PC-3 (cell line): ENCODE measurements at regions not wholly inside any gene's neighbourhood (a gene's known extent, or its start where the extent isn't known, plus 50 kb on each side); places are given as distances from the start of the nearest gene placed in this dataset.

Source experiments
- ATAC-seq: fragments of 200-7000 bp; cut with Tn5 transposase; 2 replicates; pipeline ENCODE4 v1.9.1; 2020; ENCODE audit warnings: mild to moderate bottlenecking, moderate library complexity
- BruUV-seq: library from RNA; stranded (reverse); fragments of 400-500 nt; replicated peaks from 2 replicates; lab custom pipeline; 2021; lab: Mats Ljungman, UMichigan
- CTCF ChIA-PET: fragments of 300-600 bp; sonication (Branson Sonifier 250); formaldehyde crosslinking; loops from one replicate; lab custom pipeline; 2022; ENCODE audit warnings: antibody characterized with exemption; lab: Charles Lee
- POLR2A ChIA-PET: fragments of 300-600 bp; sonication (Branson Sonifier 250); formaldehyde crosslinking; loops from one replicate; lab custom pipeline; 2022; ENCODE audit warnings: antibody characterized with exemption; ENCODE audit not compliant: unreplicated experiment; lab: Charles Lee
- DNase-seq: peaks from one replicate; pipeline ENCODE4 v3.0.0-alpha.2; 2015
- H2AFZ ChIP-seq: fragments of 300-600 bp; sonication (generic); 2 replicates; pipeline ENCODE4 v1.6.0; 2016; ENCODE audit warnings: antibody characterized with exemption, low read length
- H3F3A ChIP-seq: fragments of 300-600 bp; sonication (generic); one replicate; pipeline ENCODE4 v1.6.0; 2017; ENCODE audit warnings: antibody characterized with exemption, low read length, control low read depth, mild to moderate bottlenecking; ENCODE audit not compliant: unreplicated experiment
- H3K27ac ChIP-seq: fragments of 300-600 bp; sonication (generic); 2 replicates; pipeline ENCODE4 v1.5.1; 2016; ENCODE audit warnings: mild to moderate bottlenecking, low read length
- H3K27me3 ChIP-seq: fragments of 300-600 bp; sonication (generic); 2 replicates; pipeline ENCODE4 v1.6.1; 2016; ENCODE audit warnings: low read length, mixed read lengths
- H3K36me3 ChIP-seq: fragments of 300-600 bp; sonication (generic); 2 replicates; pipeline ENCODE4 v1.6.1; 2016; ENCODE audit warnings: low read depth, mixed run types, low read length, mixed read lengths
- H3K4me1 ChIP-seq: fragments of 300-600 bp; sonication (generic); 2 replicates; pipeline ENCODE4 v1.5.1; 2016; ENCODE audit warnings: low read length; ENCODE audit not compliant: insufficient read depth
- H3K4me2 ChIP-seq: fragments of 300-600 bp; sonication (generic); 2 replicates; pipeline ENCODE4 v1.6.0; 2016; ENCODE audit warnings: low read length
- H3K4me3 ChIP-seq: fragments of 300-600 bp; sonication (generic); 2 replicates; pipeline ENCODE4 v1.5.1; 2016; ENCODE audit warnings: mild to moderate bottlenecking, low read length, mixed read lengths
- H3K79me2 ChIP-seq: fragments of 300-600 bp; sonication (generic); 2 replicates; pipeline ENCODE4 v1.6.1; 2017; ENCODE audit warnings: low read length, mixed read lengths
- H3K9ac ChIP-seq: fragments of 300-600 bp; sonication (generic); 2 replicates; pipeline ENCODE4 v1.6.0; 2016; ENCODE audit warnings: mild to moderate bottlenecking, low read length
- H3K9me2 ChIP-seq: fragments of 300-600 bp; sonication (generic); replicated peaks from 2 replicates; pipeline ENCODE4 v1.6.1; 2016; ENCODE audit warnings: mixed run types, low read length, mixed read lengths
- H3K9me3 ChIP-seq: fragments of 300-600 bp; sonication (generic); 2 replicates; pipeline ENCODE4 v1.6.1; 2016; ENCODE audit warnings: low read length, mixed read lengths
- H4K20me1 ChIP-seq: fragments of 300-600 bp; sonication (generic); 2 replicates; pipeline ENCODE4 v1.6.1; 2016; ENCODE audit warnings: low read length, mixed read lengths
- CTCF ChIP-seq: fragments of 300-600 bp; sonication (generic); conservative IDR thresholded peaks from 2 replicates; pipeline ENCODE4 v1.5.1; 2017; ENCODE audit warnings: antibody characterized with exemption, low read depth, mild to moderate bottlenecking, low read length
- EZH2 ChIP-seq: fragments of 300-600 bp; sonication (generic); IDR thresholded peaks from one replicate; pipeline ENCODE4 v1.6.1; 2017; ENCODE audit warnings: antibody characterized with exemption, mild to moderate bottlenecking, low read length; ENCODE audit not compliant: unreplicated experiment
- EZH2phosphoT487 ChIP-seq: fragments of 300-600 bp; sonication (generic); IDR thresholded peaks from 2 replicates; pipeline ENCODE4 v1.6.1; 2018; ENCODE audit warnings: mild to moderate bottlenecking, antibody characterized with exemption, low read length, borderline replicate concordance
- intact Hi-C: fragments of 100-400 bp; cut with micrococcal nuclease; formaldehyde crosslinking; loops from 2 replicates; pipeline ENCODE4 v1.9.0; 2023

GRCh38 chr4:114091546-114091945 lies 112.1 kb upstream of the ARSJ start:
- intact Hi-C loops, result no loop called here
- Histone ChIP-seq H3K9me3 (no peaks in the 10 kb centered on the region), H3K79me2 (no peaks in the 10 kb centered on the region), H3K9me2 (no peaks in the 10 kb centered on the region), H3K27me3 (no peaks in the 10 kb centered on the region), H3K9ac (no peak overlapping the region), H3K27ac (no peak overlapping the region), H2AFZ (no peak overlapping the region), H3K4me3 (no peak overlapping the region), H3K4me2 (no peak overlapping the region), H4K20me1 (no peaks in the 10 kb centered on the region), H3F3A (no peaks in the 10 kb centered on the region), H3K36me3 (no peaks in the 10 kb centered on the region), H3K4me1 (no peaks in the 10 kb centered on the region)
- ATAC-seq (no peak), DNase-seq (no peak)
- ChIA-PET POLR2A (no interaction called here), CTCF (no interaction called here)
- no TSS peak for BruUV-seq
- no peak for TF ChIP-seq EZH2phosphoT487

GRCh38 chr4:114093221-114093715 lies 113.8 kb upstream of the ARSJ start:
- Histone ChIP-seq H3K79me2 (no peaks in the 10 kb centered on the region), H3K36me3 (no peaks in the 10 kb centered on the region), H2AFZ (no peak overlapping the region), H3K4me2 (no peak overlapping the region), H3K4me1 (no peaks in the 10 kb centered on the region), H4K20me1 (no peaks in the 10 kb centered on the region), H3K9ac (no peak overlapping the region), H3K4me3 (no peak overlapping the region), H3K27me3 (no peaks in the 10 kb centered on the region), H3K9me2 (no peaks in the 10 kb centered on the region), H3K9me3 (no peaks in the 10 kb centered on the region), H3K27ac (no peak overlapping the region), H3F3A (no peaks in the 10 kb centered on the region)
- no peak for TF ChIP-seq EZH2
- TF ChIP-seq EZH2phosphoT487, result no peak
- no peak for TF ChIP-seq CTCF
- CTCF ChIA-PET, result no interaction called here
- intact Hi-C loops, result no loop called here
- no TSS peak for BruUV-seq
- POLR2A ChIA-PET, result no interaction called here
- ATAC-seq (no peak), DNase-seq (no peak)

DNA sequence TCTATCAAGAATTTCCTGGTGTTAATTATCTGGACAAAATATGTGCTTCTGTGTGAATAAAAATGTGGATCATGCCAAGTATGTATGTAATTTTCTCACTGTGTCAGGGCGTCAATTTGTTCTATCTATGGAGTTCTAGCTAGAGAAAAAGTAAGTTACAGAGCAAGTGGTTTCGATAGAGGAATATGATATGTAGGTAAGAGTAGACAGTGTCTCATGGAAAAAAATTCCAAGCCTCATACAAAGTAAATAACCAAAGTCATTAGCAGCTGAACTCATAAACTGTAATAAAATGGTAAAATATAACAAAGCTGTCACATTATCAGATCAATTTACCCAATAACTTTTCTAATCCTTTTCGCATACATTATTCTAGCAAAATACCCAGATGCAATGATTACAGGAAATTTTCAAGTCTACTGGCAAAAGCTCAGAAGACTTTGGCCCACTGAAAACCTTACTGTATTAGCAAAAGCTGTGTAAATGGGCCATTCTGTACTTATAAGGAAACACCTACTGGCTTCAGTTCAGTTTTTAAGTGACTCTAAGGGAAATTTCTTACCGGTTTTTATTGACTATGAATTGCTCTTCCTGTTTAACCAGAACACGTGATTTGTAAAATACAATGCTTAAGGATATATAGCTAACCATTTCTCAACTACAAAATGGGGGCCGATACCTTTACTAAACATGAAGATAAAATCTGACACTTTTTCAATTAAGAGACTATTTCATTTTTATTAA lies 121.0 kb upstream of the ARSJ start:
- Histone ChIP-seq H3K4me2 (0 out of 2 replicates have a peak overlapping the region, but pooled peaks have one; percentile 31), H3K79me2 (no peaks in the 10 kb centered on the region), H2AFZ (peak overlapping the region; percentile 71), H3K4me1 (peaks cover 9% of the 10 kb centered on the region), H3K4me3 (no peak overlapping the region), H3K9ac (no peak overlapping the region), H3K27me3 (no peaks in the 10 kb centered on the region), H3K36me3 (no peaks in the 10 kb centered on the region), H3F3A (no peaks in the 10 kb centered on the region), H4K20me1 (no peaks in the 10 kb centered on the region), H3K27ac (peak overlapping the region; percentile 35; the same call in 1 of the 2 replicates), H3K9me3 (no peaks in the 10 kb centered on the region), H3K9me2 (no peaks in the 10 kb centered on the region)
- CTCF ChIA-PET, result interaction anchor here (0.8 kb wide), 1 partner anchor 278 kb away, joined by 4 read pairs; no protein-coding TSS in a partner anchor
- TF ChIP-seq CTCF (no peak), EZH2 (no peak), EZH2phosphoT487 (no peak)
- peak; percentile 53 for ATAC-seq
- intact Hi-C loops, result no loop called here
- POLR2A ChIA-PET, result no interaction called here
- BruUV-seq, result no TSS peak
- DNase-seq, result peak; percentile 22
